ENCODE measurements at regions not wholly inside any gene's neighbourhood (a gene's known extent, or its start where the extent isn't known, plus 50 kb on each side); places are given as distances from the start of the nearest gene placed in this dataset.

DNA sequence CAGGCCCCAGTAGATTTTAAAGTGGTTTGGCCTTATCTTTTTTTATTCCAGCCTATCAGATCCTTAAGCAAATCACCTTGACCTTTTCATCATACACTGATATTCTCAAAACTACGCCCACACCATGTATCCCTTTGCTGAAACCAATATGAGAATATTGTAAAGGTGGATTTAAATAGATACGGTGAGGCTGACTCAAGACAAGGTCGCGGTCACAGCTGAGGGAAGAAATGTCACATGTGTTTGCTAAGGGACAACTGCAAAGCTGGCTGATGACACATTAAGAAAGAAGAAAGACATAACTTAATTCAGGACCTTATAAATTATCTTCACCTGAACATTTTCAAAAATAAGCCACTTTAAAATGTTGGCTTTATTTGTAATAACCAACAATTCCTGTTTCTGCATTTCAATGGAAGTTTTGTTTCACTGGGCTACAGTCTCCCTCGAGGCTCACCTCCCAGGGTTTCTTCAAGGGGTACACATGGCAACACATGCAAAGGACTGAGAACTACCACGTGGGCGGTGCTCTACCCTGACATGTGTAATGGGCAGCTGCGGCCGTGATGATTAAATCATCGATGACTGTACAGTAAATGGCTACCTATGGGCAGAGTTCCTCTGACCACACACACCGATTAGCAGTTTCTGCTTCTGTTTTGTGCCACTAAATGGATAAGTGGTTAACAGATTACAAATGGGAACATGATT is 189.5 kb downstream of the SIPA1L2 start:
- ChIA-PET CTCF (no interaction called here), POLR2A (ENCODE audit: low non-redundant PET) (no interaction called here)
- Histone ChIP-seq H3K27ac (ENCODE audit: low read depth, low read length, poor library complexity, severe bottlenecking) (no peak overlapping the region), H3K4me3 (ENCODE audit: low read depth, low read length, poor library complexity, severe bottlenecking) (no peak overlapping the region), H3K9me3 (ENCODE audit: low read depth, low read length, poor library complexity, severe bottlenecking) (no peaks in the 10 kb centered on the region), H3K36me3 (ENCODE audit: insufficient read depth, low read length, poor library complexity, severe bottlenecking) (no peaks in the 10 kb centered on the region), H3K27me3 (replicated peaks; ENCODE audit: insufficient read depth, low read depth, low read length, poor library complexity) (no peaks in the 10 kb centered on the region), H3K4me1 (ENCODE audit: insufficient read depth, low read length, poor library complexity, severe bottlenecking) (peaks cover 31% of the 10 kb centered on the region)
- BruUV-seq (replicated peaks): no TSS peak
- no peak for TF ChIP-seq EZH2 (IDR thresholded peaks at IDR 0.05; ENCODE audit: borderline replicate concordance, low read depth, low read length, poor library complexity, severe bottlenecking)
- TF ChIP-seq, protein P1, sequence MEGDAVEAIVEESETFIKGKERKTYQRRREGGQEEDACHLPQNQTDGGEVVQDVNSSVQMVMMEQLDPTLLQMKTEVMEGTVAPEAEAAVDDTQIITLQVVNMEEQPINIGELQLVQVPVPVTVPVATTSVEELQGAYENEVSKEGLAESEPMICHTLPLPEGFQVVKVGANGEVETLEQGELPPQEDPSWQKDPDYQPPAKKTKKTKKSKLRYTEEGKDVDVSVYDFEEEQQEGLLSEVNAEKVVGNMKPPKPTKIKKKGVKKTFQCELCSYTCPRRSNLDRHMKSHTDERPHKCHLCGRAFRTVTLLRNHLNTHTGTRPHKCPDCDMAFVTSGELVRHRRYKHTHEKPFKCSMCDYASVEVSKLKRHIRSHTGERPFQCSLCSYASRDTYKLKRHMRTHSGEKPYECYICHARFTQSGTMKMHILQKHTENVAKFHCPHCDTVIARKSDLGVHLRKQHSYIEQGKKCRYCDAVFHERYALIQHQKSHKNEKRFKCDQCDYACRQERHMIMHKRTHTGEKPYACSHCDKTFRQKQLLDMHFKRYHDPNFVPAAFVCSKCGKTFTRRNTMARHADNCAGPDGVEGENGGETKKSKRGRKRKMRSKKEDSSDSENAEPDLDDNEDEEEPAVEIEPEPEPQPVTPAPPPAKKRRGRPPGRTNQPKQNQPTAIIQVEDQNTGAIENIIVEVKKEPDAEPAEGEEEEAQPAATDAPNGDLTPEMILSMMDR (conservative IDR thresholded peaks at IDR 0.05; ENCODE audit: low read depth, low read length): no peak
- DNase-seq (ENCODE audit: low spot score): no peak
- intact Hi-C loops (cut with micrococcal nuclease; ENCODE audit: unreplicated experiment): no loop called here

DNA sequence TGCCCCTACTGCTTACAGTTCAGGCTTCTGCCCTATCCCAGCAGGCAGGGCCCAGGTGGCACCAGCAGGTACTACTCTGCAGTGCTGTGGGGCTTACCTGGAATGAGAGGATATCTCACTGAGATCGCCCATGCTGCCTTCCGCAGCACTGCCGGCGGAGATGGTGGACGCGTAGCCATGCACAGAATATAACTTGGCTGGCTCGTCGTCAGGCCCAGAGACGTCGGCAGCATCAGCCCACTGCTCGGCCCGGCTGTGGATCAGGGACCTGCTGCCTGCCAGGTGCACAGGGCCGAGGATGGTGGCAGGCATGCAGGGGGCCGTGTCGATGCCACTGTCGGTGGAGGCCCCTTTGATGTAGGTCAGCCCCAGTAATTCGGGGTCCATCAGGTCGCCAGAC is 190.9 kb downstream of the SIPA1L2 start:
- no TSS peak for BruUV-seq (replicated peaks)
- no peaks in the 10 kb centered on the region for H3K9me3 ChIP-seq (ENCODE audit: low read depth, low read length, poor library complexity, severe bottlenecking)
- peaks cover 34% of the 10 kb centered on the region for H3K4me1 ChIP-seq (ENCODE audit: insufficient read depth, low read length, poor library complexity, severe bottlenecking)
- TF ChIP-seq, protein P1 (conservative IDR thresholded peaks at IDR 0.05; ENCODE audit: low read depth, low read length): no peak
- no peak for TF ChIP-seq EZH2 (IDR thresholded peaks at IDR 0.05; ENCODE audit: borderline replicate concordance, low read depth, low read length, poor library complexity, severe bottlenecking)
- H3K27me3 ChIP-seq (replicated peaks; ENCODE audit: insufficient read depth, low read depth, low read length, poor library complexity): no peaks in the 10 kb centered on the region
- ChIA-PET POLR2A (ENCODE audit: low non-redundant PET) (interaction anchor here (0.7 kb wide), 1 partner anchor 1864 kb away, joined by 10 read pairs; no protein-coding TSS in a partner anchor), CTCF (no interaction called here)
- intact Hi-C loops (cut with micrococcal nuclease; ENCODE audit: unreplicated experiment): loop anchor here (10.0 kb wide), 1 partner anchor 186 kb away; no protein-coding TSS in a partner anchor
- no peaks in the 10 kb centered on the region for H3K36me3 ChIP-seq (ENCODE audit: insufficient read depth, low read length, poor library complexity, severe bottlenecking)
- H3K4me3 ChIP-seq (ENCODE audit: low read depth, low read length, poor library complexity, severe bottlenecking): no peak overlapping the region
- no peak overlapping the region for H3K27ac ChIP-seq (ENCODE audit: low read depth, low read length, poor library complexity, severe bottlenecking)
- no peak for DNase-seq (ENCODE audit: low spot score)

DNA sequence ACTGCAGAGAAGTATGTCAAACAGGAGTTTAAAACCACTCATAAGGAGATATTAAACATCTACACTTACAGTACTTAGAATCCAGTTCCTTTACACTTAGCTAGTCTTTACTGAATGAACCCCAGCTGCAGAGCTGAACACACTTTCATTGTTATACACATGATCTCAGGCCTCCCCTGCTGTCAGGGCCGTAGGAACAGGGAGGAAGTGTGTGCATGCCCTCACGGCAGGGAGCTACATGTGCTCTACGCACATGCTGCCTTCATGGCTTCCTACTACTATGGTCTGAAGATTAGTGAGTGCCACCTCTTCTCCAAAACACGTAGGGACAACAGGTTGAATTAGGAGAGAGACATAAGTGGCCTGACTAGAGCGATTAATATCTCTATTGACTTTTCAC is 191.5 kb downstream of the SIPA1L2 start:
- no peaks in the 10 kb centered on the region for H3K9me3 ChIP-seq (ENCODE audit: low read depth, low read length, poor library complexity, severe bottlenecking)
- DNase-seq (ENCODE audit: low spot score): peak; percentile 88
- intact Hi-C loops (cut with micrococcal nuclease; ENCODE audit: unreplicated experiment): loop anchor here (10.0 kb wide), 1 partner anchor 186 kb away; no protein-coding TSS in a partner anchor
- no peak overlapping the region for H3K4me3 ChIP-seq (ENCODE audit: low read depth, low read length, poor library complexity, severe bottlenecking)
- no peaks in the 10 kb centered on the region for H3K27me3 ChIP-seq (replicated peaks; ENCODE audit: insufficient read depth, low read depth, low read length, poor library complexity)
- TF ChIP-seq, protein P1 (conservative IDR thresholded peaks at IDR 0.05; ENCODE audit: low read depth, low read length): no peak
- TF ChIP-seq EZH2 (IDR thresholded peaks at IDR 0.05; ENCODE audit: borderline replicate concordance, low read depth, low read length, poor library complexity, severe bottlenecking): no peak
- no peak overlapping the region for H3K27ac ChIP-seq (ENCODE audit: low read depth, low read length, poor library complexity, severe bottlenecking)
- peaks cover 34% of the 10 kb centered on the region for H3K4me1 ChIP-seq (ENCODE audit: insufficient read depth, low read length, poor library complexity, severe bottlenecking)
- POLR2A ChIA-PET (ENCODE audit: low non-redundant PET): interaction anchor here (0.7 kb wide), 1 partner anchor 1865 kb away, joined by 10 read pairs; no protein-coding TSS in a partner anchor
- no TSS peak for BruUV-seq (replicated peaks)
- no peaks in the 10 kb centered on the region for H3K36me3 ChIP-seq (ENCODE audit: insufficient read depth, low read length, poor library complexity, severe bottlenecking)
- CTCF ChIA-PET: no interaction called here
